ENCODE measurements at regions not wholly inside any gene's neighbourhood (a gene's known extent, or its start where the extent isn't known, plus 50 kb on each side); places are given as distances from the start of the nearest gene placed in this dataset.
A peak's percentile ranks its signal among the peaks of the same experiment; 100 is the strongest.

GRCh38 chr2:18063826-18064470 lies 185.5 kb downstream of the KCNS3 start:
- Mint-ChIP-seq H3K27ac (peak overlapping the region in 2 of 3 experiments; percentile 9 to 42), H3K4me3 (no peak overlapping the region), H3K36me3 (ENCODE audit: low read depth) (no peaks in the 10 kb centered on the region), H3K9me3 (no peaks in the 10 kb centered on the region), H3K4me1 (peaks cover 65% of the 10 kb centered on the region), H3K27me3 (ENCODE audit: low read depth) (peaks cover 4% of the 10 kb centered on the region)
- TF ChIP-seq CTCF (IDR thresholded peaks at IDR 0.05; ENCODE audit: unreplicated experiment in 3 of 3): no peak

- no peaks in the 10 kb centered on the region for H3K9me3 Mint-ChIP-seq
- no peaks in the 10 kb centered on the region for H3K36me3 Mint-ChIP-seq (ENCODE audit: low read depth)
- no peak overlapping the region for H3K4me3 Mint-ChIP-seq
These were observed 184.4 kb downstream of the KCNS3 start for GRCh38 chr2:18062892-18063291.

GRCh38 chr2:18061717-18062116 lies 183.2 kb downstream of the KCNS3 start:
- Mint-ChIP-seq H3K27ac (no peak overlapping the region), H3K4me1 (peaks cover 43% of the 10 kb centered on the region), H3K36me3 (ENCODE audit: low read depth) (no peaks in the 10 kb centered on the region), H3K4me3 (no peak overlapping the region), H3K9me3 (no peaks in the 10 kb centered on the region), H3K27me3 (ENCODE audit: low read depth) (peaks cover 8% of the 10 kb centered on the region)
- no peak for TF ChIP-seq CTCF (IDR thresholded peaks at IDR 0.05; ENCODE audit: unreplicated experiment in 3 of 3)

More at GRCh38 chr2:18062892-18063291, 184.4 kb downstream of the KCNS3 start:
- peaks cover 55% of the 10 kb centered on the region for H3K4me1 Mint-ChIP-seq
- no peak for TF ChIP-seq CTCF (IDR thresholded peaks at IDR 0.05; ENCODE audit: unreplicated experiment in 3 of 3)
- H3K27ac Mint-ChIP-seq: peak overlapping the region in 2 of 3 experiments; percentile 3 to 48
- peaks cover 8% of the 10 kb centered on the region for H3K27me3 Mint-ChIP-seq (ENCODE audit: low read depth)

- Mint-ChIP-seq H3K4me3 (no peak overlapping the region), H3K27ac (no peak overlapping the region), H3K36me3 (ENCODE audit: low read depth) (no peaks in the 10 kb centered on the region), H3K9me3 (no peaks in the 10 kb centered on the region), H3K4me1 (peaks cover 7% of the 10 kb centered on the region), H3K27me3 (ENCODE audit: low read depth) (peaks cover 5% of the 10 kb centered on the region)
- TF ChIP-seq CTCF (IDR thresholded peaks at IDR 0.05; ENCODE audit: unreplicated experiment in 3 of 3): no peak
These were observed 179.2 kb downstream of the KCNS3 start for GRCh38 chr2:18057657-18058056.

GRCh38 chr2:18055290-18055689 lies 176.8 kb downstream of the KCNS3 start:
- no peaks in the 10 kb centered on the region for H3K9me3 Mint-ChIP-seq
- H3K27ac Mint-ChIP-seq: no peak overlapping the region
- no peaks in the 10 kb centered on the region for H3K4me1 Mint-ChIP-seq
- H3K36me3 Mint-ChIP-seq (ENCODE audit: low read depth): no peaks in the 10 kb centered on the region
- peaks cover 4% of the 10 kb centered on the region for H3K27me3 Mint-ChIP-seq (ENCODE audit: low read depth)
- H3K4me3 Mint-ChIP-seq: no peak overlapping the region
- no peak for TF ChIP-seq CTCF (IDR thresholded peaks at IDR 0.05; ENCODE audit: unreplicated experiment in 3 of 3)

- TF ChIP-seq CTCF (IDR thresholded peaks at IDR 0.05; ENCODE audit: unreplicated experiment in 3 of 3): no peak
- H3K9me3 Mint-ChIP-seq: peaks cover 5% of the 10 kb centered on the region
- no peak overlapping the region for H3K27ac Mint-ChIP-seq
- peaks cover 32% of the 10 kb centered on the region for H3K4me1 Mint-ChIP-seq
- no peaks in the 10 kb centered on the region for H3K36me3 Mint-ChIP-seq (ENCODE audit: low read depth)
- no peaks in the 10 kb centered on the region for H3K27me3 Mint-ChIP-seq (ENCODE audit: low read depth)
- no peak overlapping the region for H3K4me3 Mint-ChIP-seq
These were observed 171.5 kb downstream of the KCNS3 start for GRCh38 chr2:18050001-18050400.
